Skin epidermis (tissue), 12 donors: ENCODE measurements at regions not wholly inside any gene's neighbourhood (a gene's known extent, or its start where the extent isn't known, plus 50 kb on each side); places are given as distances from the start of the nearest gene placed in this dataset.

Experiments used
- H3K27ac ChIP-seq, 21 experiments: fragments of 200-600 bp; sonication (generic) in 11 of 21; one replicate each; pipeline ENCODE4 v1.5.0; 2020; ENCODE audit warnings: mild to moderate bottlenecking in 3 of 21, inconsistent platforms in 2 of 21, moderate library complexity in 2 of 21
- H3K4me3 ChIP-seq, 7 experiments: fragments of 200-600 bp; sonication (generic) in 2 of 7; one replicate each; pipeline ENCODE4 v1.5.0; 2020; ENCODE audit warnings: inconsistent platforms in 2 of 7, mild to moderate bottlenecking in 2 of 7, moderate library complexity in 1 of 7

GRCh38 chr22:19636696-19637407 is 77.5 kb upstream of the SEPTIN5 start:
- H3K27ac ChIP-seq = no peak overlapping the region
- H3K4me3 ChIP-seq = no peak overlapping the region

- Histone ChIP-seq H3K27ac (no peak overlapping the region), H3K4me3 (no peak overlapping the region)
Measured at GRCh38 chr22:19637408-19638281, 76.7 kb upstream of the SEPTIN5 start.

DNA sequence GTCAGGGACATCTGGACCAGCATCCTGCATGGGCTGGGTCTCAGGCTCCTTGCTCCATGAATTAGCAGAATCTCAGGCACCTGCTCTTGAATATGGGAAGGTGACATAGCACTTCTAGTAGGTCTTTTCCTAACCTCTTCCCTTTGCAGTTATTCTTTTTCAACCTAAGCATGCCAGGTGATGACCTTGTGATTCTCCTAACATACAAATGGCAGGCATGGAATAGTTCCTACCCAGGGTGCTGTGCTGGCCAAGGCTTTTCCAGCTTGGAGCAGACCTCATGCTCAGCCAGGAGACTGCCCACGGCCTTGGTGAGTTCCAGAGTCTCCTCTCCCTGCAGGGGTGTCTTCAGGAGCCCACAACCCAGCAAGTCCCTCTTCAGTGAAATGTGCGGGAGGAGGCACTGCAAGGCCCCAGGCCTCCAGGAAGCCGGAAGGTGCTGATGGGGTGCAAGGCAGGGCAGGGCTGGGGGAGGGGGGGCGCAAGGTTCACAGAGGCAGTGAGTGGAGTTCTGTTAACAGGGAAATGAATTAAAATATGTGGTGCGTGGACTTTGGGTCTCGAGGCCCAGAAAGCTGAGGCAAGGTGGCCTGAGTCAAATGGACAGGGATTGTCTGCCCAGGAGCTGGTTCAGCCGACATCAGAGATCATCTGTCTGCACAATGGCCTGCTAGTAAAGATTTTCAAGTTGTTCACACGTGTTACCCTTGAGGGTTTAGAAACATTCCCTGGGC is 75.9 kb upstream of the SEPTIN5 start:
- H3K27ac ChIP-seq = no peak overlapping the region
- no peak overlapping the region for H3K4me3 ChIP-seq

DNA sequence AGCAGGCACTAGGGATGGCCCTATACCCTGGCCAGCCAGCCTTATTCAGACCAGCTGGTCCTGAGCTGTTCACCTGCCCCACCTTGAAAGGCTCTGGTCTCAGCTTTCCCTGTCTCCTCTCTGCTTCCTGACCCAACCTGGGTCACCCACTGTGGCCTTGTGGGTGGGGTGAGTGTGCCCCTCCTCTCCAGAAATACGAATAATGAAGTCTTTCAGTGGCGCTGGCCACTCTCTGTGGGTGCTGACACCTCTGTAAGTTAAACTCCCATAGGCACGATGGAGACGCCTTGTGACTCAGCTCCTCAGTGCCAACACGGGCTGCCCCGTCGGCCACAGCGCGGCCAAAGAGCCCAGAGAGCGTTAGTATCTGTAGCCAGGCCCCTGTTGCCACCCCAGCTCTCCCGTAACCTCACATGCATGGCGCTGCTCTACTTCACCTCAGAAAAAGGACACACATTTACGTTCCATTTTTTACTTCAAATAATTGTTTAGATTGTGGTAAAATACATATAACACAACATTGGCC is 74.6 kb upstream of the SEPTIN5 start:
- no peak overlapping the region for H3K27ac ChIP-seq
- no peak overlapping the region for H3K4me3 ChIP-seq

- no peak overlapping the region for H3K4me3 ChIP-seq
- no peak overlapping the region for H3K27ac ChIP-seq
Measured at GRCh38 chr22:19640306-19640705, 74.0 kb upstream of the SEPTIN5 start.

- H3K4me3 ChIP-seq = no peak overlapping the region
- no peak overlapping the region for H3K27ac ChIP-seq
Measured at GRCh38 chr22:19641254-19641982, 72.9 kb upstream of the SEPTIN5 start.

DNA sequence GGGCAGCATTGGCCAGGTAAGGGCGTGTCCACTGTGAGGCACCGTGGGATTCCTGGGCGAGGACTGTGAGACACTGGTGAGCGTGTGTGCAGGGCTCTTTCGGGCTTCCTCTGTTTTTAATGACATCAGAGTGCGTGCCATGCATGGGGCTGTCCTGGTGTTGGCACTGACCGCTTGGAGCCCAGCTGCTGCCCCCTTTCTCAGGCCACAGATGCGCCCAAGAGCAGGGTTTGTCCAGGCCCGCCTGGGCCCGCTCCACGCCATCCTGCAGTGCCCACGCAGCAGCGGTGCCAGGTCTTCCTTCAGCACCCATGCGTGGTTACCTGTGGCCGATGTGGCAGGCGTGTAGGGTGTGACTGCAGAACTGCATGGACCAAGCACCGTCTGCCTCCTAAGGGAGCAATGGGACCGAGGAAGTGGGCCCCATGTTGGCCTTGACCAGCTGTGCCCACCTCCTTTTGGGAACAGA is 72.3 kb upstream of the SEPTIN5 start:
- Histone ChIP-seq H3K27ac (no peak overlapping the region), H3K4me3 (no peak overlapping the region)

DNA sequence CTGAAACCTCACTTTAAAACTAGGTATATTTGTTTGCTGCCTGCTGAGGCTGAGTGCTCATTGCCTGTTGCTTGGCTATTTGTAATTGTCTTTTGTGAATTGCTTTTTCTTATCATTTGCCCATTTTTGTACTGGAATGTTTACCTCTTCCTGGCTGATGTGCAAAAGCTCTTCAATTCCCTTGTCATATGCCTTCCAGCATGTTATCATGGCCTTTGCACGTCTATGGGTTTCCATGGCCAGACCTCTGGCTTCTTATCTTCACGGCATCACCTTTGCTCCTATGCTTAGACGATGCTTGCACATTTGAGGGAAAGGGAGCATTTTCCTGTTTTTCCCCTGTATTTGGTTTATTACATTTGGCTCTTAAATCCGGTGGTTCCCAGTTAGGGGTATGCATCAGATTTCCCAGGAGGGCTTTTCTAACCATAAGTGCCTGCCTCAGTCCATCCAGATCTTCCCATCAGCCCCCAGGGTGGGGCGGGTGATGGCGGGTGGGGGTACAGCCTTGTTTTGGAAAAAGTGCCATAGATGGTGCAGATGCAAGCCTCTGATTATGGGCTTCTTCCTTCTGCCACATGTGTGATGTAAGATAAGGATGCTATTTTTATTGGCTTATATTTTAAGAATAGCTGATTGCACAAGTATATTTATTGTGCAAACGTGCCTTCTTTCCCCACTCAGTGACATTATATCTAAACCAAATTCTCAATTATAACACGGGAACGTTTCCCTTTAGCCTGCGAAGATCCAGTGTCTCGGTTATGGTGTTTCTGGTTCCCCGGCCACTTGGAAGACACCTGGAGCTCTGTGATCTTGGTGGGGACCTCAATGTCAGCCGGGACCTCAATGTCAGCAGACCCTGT is 70.6 kb upstream of the SEPTIN5 start:
- Histone ChIP-seq H3K27ac (no peak overlapping the region), H3K4me3 (no peak overlapping the region)

GRCh38 chr22:19644314-19645223 is 69.7 kb upstream of the SEPTIN5 start:
- no peak overlapping the region for H3K27ac ChIP-seq
- H3K4me3 ChIP-seq = no peak overlapping the region

- no peak overlapping the region for H3K4me3 ChIP-seq
- H3K27ac ChIP-seq = no peak overlapping the region
Measured at GRCh38 chr22:19645391-19645790, 68.9 kb upstream of the SEPTIN5 start.

- Histone ChIP-seq H3K27ac (no peak overlapping the region), H3K4me3 (no peak overlapping the region)
Measured at GRCh38 chr22:19645905-19646304, 68.4 kb upstream of the SEPTIN5 start.

- Histone ChIP-seq H3K4me3 (no peak overlapping the region), H3K27ac (no peak overlapping the region)
Measured at GRCh38 chr22:19646383-19646782, 67.9 kb upstream of the SEPTIN5 start.

GRCh38 chr22:19648419-19648929 is 65.8 kb upstream of the SEPTIN5 start:
- H3K4me3 ChIP-seq = no peak overlapping the region
- no peak overlapping the region for H3K27ac ChIP-seq

GRCh38 chr22:19652316-19652715 is 62.0 kb upstream of the SEPTIN5 start:
- Histone ChIP-seq H3K27ac (no peak overlapping the region), H3K4me3 (no peak overlapping the region)

DNA sequence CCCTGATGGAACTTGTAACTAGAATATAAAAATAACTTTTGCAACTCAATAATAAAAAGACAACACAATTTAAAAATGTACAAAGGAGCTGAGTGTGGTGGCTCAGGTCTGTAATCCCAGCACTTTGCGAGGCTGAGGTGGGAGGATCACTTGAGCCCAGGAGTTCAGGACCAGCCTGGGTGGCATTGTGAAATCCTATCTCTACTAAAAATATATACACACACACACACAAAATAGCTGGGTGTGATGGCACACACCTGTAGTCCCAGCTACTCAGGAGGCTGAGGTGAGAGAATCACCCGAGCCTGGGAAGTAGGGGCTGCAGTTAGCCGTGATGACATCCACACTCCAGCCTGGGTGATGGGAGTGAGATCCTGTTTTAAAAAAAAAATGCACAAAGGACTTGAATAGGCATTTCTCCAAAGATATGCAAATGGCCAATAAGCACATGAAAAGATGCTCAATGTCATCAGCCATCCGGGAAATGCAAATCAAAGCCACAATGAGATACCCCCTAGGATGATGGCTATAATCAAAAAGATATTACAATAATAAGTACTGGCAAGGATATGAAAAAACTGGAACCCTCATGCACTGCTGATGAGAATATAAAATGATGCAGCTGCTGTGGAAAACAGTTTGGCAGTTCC is 59.8 kb upstream of the SEPTIN5 start:
- Histone ChIP-seq H3K4me3 (no peak overlapping the region), H3K27ac (no peak overlapping the region)

DNA sequence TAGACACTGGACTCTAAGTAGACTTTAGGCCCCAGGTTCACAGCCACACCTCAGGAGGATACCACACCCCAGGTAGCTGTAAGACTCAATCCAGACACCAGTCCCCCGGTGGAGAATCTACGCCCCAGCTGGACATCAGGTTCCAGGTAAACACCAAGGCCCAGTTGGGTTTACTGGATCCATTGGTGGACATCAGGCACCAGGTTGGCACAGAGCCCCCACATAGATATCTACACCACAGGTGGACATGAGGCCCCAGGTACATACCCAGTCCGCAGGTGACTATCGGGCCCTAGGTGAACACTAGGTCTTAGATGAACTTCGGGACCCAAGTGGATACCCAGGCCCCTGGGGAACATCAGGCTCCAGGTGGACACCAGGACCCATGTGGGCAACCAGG is 58.9 kb upstream of the SEPTIN5 start:
- Histone ChIP-seq H3K27ac (no peak overlapping the region), H3K4me3 (no peak overlapping the region)
